Kidney epithelial cell (primary cell): ENCODE measurements at regions not wholly inside any gene's neighbourhood (a gene's known extent, or its start where the extent isn't known, plus 50 kb on each side); places are given as distances from the start of the nearest gene placed in this dataset.

ENCODE experiments used
- DNase-seq: peaks from one replicate; pipeline ENCODE4 v3.0.0-alpha.2; 2010; ENCODE audit warnings: low read depth
- H3K27me3 ChIP-seq: 2 replicates; pipeline ENCODE4 v1.6.0; 2011; ENCODE audit warnings: low read length; ENCODE audit not compliant: control insufficient read depth, insufficient read depth
- H3K36me3 ChIP-seq: 2 replicates; pipeline ENCODE4 v1.5.1; 2011; ENCODE audit warnings: low read length; ENCODE audit not compliant: control insufficient read depth, insufficient read depth
- H3K4me3 ChIP-seq: 2 replicates; pipeline ENCODE4 v1.5.1; 2011; ENCODE audit warnings: low read depth, mild to moderate bottlenecking, control low read depth, low read length
- TF ChIP-seq, protein P1 (sequence below): IDR thresholded peaks from 2 replicates; pipeline ENCODE4 v1.5.1; 2011; ENCODE audit warnings: mild to moderate bottlenecking, moderate library complexity, low read length, control low read depth, inconsistent platforms; ENCODE audit not compliant: insufficient read depth, poor library complexity, severe bottlenecking

DNA sequence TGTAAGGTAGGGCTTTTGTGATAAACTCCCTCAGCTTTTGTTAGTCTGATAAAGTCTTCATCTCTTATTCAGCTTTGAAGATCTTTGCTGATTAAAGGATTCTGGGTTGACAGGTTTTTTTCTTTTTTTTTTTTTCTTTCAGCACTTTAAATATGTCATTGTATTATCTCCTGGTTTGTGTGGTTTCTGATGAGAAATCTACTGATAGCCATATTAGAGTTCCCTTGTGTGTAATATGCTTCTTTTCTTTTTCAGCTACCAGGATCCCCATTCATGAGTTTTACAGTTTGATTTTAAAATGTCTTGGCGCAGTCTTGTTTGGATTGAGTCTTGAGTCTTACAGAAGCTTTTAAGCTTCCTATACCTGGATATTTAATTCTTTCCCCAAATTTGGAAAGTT, 504.5 kb downstream of the TLL1 start:
- no peak for DNase-seq
- TF ChIP-seq, protein P1, sequence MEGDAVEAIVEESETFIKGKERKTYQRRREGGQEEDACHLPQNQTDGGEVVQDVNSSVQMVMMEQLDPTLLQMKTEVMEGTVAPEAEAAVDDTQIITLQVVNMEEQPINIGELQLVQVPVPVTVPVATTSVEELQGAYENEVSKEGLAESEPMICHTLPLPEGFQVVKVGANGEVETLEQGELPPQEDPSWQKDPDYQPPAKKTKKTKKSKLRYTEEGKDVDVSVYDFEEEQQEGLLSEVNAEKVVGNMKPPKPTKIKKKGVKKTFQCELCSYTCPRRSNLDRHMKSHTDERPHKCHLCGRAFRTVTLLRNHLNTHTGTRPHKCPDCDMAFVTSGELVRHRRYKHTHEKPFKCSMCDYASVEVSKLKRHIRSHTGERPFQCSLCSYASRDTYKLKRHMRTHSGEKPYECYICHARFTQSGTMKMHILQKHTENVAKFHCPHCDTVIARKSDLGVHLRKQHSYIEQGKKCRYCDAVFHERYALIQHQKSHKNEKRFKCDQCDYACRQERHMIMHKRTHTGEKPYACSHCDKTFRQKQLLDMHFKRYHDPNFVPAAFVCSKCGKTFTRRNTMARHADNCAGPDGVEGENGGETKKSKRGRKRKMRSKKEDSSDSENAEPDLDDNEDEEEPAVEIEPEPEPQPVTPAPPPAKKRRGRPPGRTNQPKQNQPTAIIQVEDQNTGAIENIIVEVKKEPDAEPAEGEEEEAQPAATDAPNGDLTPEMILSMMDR, result no peak
- Histone ChIP-seq H3K4me3 (no peak overlapping the region), H3K36me3 (no peaks in the 10 kb centered on the region), H3K27me3 (no peaks in the 10 kb centered on the region)

DNA sequence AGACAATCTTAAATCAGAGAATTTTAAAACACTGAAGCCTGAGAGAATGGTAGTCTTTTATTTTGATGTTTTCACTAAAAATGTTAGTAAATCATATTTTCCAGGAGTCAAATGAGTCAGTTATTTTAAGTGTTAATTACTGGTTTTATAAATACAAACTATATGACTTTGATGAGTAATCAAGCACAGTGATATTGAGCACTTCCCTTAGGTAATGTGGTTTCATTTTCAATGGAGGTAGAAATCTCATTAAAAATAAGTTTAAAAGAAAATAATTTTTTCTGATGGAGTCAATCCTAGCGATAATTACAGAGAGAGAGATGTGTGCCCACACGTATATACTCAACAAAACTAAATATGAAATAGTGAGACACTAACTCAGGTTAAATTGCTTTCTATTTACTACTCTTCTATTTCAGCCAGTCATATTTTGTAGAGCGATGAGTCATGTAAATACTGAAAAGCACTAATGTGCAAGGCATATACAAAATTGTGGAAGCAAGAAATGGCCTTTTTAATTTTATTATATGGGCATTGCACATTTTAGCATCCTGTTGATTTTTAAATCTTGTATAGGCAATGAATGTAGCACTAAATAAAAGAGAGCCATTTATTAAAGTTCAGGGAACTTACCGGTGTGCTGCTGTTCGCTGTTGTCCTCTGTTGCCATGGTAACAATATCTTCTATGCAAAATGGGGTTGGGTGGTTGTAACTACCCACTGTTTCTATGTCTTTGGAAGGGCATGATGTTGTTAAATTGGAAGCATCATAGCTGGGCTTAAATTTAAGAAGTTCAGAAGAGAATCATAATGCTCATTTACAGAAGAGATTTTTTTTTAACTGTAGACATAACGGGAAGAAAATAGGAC, 513.7 kb downstream of the TLL1 start:
- Histone ChIP-seq H3K36me3 (no peaks in the 10 kb centered on the region), H3K4me3 (no peak overlapping the region), H3K27me3 (no peaks in the 10 kb centered on the region)
- no peak for DNase-seq
- TF ChIP-seq, protein P1, result no peak

DNA sequence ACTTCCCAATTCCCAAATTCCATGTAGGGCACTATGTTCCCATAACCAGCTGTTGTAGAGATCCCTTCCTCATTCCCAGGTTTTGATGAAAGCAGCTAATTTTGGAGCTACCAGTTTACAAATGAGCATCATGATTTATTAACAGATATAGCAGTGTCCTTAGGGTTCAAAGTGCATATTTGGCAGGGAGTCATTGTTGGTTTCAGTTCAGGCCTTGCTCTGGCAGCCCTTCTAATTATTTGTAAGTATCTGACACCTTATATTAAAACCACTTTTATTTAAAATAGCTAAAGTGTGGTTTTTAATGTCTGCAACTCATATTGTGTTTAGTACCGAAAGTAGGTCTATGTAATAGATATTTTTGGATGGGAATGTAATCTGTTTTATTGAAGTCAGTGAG, 518.5 kb downstream of the TLL1 start:
- Histone ChIP-seq H3K36me3 (no peaks in the 10 kb centered on the region), H3K27me3 (no peaks in the 10 kb centered on the region), H3K4me3 (no peak overlapping the region)
- TF ChIP-seq, protein P1, result no peak
- DNase-seq, result no peak

DNA sequence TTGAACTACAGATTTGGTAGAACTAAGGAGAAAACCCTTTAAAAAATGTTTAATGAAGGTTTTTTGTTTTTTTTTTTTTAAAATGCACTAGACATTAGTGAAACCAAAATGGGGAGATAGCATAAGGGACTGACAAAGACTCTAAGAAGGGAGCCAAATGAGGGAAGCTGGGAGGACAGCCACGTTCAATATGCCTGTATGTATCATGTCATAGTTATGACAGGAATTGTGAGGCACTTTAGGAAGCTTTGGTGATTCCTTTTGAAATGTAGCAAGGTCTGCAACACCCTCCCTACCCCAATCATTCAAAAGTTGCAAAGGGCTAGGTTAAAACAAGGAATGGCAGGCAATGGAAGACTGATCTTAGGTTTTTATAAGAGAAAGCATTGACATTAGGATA, 526.0 kb downstream of the TLL1 start:
- H3K36me3 ChIP-seq, result no peaks in the 10 kb centered on the region
- no peak for DNase-seq
- H3K4me3 ChIP-seq, result no peak overlapping the region
- no peaks in the 10 kb centered on the region for H3K27me3 ChIP-seq
- TF ChIP-seq, protein P1, result no peak

DNA sequence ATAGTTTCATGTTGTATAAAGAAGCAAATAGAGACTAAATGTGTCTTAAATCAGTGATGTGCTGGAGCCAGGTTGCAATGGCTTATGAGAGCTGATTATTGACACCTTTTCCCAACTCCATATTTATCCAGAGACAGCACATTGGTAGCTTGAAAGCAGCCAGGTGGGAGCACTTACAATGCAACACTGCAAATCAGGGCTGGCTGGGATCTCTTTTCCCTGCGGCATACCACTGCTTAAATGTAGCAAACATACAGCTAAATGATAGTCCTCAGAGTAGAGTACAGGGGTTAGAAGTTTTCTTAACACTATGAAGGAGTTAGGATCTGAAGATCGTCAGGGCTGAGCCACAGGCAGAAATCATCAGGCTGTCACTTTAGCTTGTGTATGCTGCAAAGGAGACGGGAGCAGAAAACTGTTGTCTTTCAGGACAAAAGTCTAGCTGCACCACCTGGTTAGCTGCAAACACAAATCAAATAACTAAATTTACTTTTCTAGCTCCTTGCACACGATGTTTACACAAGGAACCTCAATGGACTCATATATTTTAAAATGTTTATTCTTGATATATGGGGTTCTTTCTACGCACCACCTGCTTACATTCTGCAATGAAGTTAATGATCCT, 527.3 kb downstream of the TLL1 start:
- DNase-seq, result no peak
- H3K27me3 ChIP-seq, result no peaks in the 10 kb centered on the region
- no peak overlapping the region for H3K4me3 ChIP-seq
- TF ChIP-seq, protein P1, result no peak
- H3K36me3 ChIP-seq, result no peaks in the 10 kb centered on the region
